ENCODE measurements at regions not wholly inside any gene's neighbourhood (a gene's known extent, or its start where the extent isn't known, plus 50 kb on each side); places are given as distances from the start of the nearest gene placed in this dataset.
A peak's percentile ranks its signal among the peaks of the same experiment; 100 is the strongest.
"Not testable (repeated sequence)": the region's sequence is repeated elsewhere in the genome, so short reads cannot be mapped to it uniquely, and the experiment has no call there.

DNA sequence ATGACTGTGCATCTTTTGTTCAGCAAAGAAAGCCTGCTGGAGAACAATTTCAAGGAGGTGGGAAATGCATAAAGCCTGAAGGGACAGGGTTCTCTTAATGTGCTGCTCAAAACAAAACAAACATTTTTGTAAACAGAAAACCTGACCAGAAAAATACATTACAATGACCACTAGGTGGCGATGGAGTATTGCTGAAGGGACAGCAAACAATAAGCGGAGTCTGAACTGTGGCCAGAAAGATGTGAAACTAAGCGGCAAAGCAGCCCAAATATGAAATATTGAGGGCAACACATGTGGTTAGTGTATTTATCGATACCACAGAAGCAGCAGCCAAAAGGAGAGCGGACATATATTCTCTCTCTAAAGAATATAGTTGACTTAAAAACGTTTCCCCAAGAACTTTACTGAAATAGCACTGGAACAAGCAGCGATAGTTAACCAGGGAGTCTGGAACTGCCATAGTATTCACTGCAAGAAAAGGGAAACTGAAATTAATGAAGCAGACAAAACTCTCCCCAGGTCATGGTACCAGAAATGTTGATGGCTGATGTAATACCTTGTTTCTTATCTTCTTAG is 1814.2 kb upstream of the DEFB115 start:
- TF ChIP-seq, protein P1, sequence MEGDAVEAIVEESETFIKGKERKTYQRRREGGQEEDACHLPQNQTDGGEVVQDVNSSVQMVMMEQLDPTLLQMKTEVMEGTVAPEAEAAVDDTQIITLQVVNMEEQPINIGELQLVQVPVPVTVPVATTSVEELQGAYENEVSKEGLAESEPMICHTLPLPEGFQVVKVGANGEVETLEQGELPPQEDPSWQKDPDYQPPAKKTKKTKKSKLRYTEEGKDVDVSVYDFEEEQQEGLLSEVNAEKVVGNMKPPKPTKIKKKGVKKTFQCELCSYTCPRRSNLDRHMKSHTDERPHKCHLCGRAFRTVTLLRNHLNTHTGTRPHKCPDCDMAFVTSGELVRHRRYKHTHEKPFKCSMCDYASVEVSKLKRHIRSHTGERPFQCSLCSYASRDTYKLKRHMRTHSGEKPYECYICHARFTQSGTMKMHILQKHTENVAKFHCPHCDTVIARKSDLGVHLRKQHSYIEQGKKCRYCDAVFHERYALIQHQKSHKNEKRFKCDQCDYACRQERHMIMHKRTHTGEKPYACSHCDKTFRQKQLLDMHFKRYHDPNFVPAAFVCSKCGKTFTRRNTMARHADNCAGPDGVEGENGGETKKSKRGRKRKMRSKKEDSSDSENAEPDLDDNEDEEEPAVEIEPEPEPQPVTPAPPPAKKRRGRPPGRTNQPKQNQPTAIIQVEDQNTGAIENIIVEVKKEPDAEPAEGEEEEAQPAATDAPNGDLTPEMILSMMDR (conservative IDR thresholded peaks at IDR 0.05; ENCODE audit: control insufficient read depth, insufficient read depth, low read depth, low read length) = peak; percentile 53
- H3K4me3 ChIP-seq (ENCODE audit: control insufficient read depth, low read depth, low read length) = not testable (repeated sequence)

DNA sequence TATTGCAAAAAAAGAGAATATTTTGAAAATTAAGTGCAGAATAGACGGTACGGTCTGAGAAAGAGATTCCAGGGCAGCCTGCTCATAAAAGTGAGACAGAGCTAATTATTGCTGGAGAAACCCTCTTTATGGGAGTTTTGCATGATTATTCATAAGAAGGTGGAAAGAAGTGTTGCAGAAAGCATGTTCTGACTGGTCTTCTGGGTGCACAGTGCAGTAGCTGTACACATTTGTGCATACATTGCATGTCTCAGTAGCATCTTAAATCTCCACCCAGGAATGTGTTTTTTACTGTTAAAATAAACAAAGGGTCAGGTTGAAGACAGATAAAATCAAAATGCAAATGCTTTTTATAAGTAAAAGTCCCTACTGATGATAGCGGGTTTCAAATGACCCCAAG is 1813.6 kb upstream of the DEFB115 start:
- TF ChIP-seq, protein P1 (conservative IDR thresholded peaks at IDR 0.05; ENCODE audit: control insufficient read depth, insufficient read depth, low read depth, low read length) = no peak
- DNase-seq (ENCODE audit: low read depth) = no peak
- no peak overlapping the region for H3K4me3 ChIP-seq (ENCODE audit: control insufficient read depth, low read depth, low read length)

More for the DNA sequence above, 1814.2 kb upstream of the DEFB115 start:
- peak; percentile 57 for DNase-seq (ENCODE audit: low read depth)

DNA sequence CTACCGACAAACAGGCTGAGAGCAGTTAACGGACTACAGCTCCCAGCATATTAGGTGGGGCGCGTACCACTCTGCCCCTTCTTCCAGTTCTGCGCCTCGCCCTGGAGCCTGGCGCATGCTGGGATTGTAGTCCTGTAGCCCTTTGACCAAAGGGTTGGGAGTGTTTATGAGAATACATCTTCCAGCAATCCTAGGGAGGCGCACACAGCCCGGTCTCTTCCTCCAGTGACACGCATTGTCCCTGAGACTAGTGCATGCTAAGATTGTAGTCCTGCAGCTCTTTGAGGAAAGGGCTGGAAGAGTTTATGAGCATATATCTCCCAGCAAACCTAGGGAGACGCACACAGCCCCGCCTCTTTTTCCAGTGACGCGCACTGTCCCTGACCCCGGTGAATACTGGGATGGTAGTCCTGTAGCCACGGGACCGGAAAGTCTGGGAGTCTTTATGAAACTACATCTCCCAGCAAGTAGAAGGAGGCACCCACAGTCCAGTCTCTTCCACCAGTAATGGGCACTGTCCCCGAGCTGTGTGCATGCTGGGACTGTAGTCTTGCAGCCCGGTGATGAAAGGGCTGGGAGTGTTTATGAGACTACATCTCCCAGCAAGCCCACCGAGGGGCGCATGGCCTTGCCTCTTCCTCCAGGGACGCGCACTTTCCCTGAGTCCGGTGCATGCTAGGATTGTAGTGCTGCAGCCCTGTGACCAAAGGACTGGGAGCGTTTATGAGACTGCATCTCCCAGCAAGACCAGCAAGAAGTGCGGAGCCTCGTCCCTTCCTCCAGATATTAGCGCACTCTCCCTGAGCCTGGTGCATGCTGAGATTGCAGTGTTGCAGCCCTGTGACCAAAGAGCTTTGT is 1812.2 kb upstream of the DEFB115 start:
- H3K4me3 ChIP-seq (ENCODE audit: control insufficient read depth, low read depth, low read length) = peak overlapping the region; percentile 28

DNA sequence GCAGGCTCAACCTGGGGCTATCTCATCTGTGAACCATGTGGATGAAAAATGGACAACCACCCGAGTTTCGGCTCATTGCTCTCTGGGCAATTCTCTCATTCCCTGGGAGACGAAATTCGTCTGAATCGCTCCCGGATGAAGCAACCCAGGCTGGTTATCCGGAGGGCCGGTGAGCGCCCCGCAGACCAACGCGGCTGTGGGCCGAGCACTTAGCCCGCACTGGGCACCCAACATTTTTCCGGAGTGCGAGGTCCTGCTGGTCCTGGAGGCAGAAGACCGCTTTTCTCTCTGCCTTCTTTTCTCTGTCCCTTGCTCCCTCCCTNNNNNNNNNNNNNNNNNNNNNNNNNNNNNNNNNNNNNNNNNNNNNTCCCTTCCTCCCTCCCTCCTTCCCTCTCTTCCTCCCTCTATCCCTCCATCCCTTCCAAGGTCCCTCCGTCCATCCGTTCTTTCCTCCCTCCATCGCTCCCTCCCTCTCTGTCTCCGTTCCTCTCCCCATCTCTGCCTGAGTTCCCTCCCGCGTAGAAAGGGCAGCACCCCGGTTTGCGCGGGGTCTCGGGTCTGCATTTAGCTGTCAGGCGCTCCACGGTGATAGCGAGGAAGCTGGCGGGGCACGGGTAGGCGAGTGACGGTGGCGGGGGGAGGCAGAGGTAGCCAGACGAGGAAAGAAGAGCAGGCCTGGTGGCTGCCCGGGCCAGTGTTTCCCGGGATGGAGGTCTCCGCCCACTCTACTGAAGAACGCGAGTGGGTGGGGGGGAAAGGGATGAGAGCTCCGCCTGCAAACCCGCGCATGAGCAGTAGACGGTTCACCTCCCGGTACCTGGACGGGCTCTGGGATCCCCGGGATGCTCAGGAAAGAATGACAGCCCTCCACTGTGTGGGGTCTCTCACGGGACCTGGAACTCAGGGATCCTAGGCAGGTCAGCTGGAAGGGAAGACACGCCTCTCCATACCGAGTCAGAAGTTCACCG is 1809.7 kb upstream of the DEFB115 start:
- not testable (repeated sequence) for H3K4me3 ChIP-seq (ENCODE audit: control insufficient read depth, low read depth, low read length); DNase-seq (ENCODE audit: low read depth)

More for the DNA sequence above, 1812.2 kb upstream of the DEFB115 start:
- DNase-seq (ENCODE audit: low read depth) = peak; percentile 72

DNA sequence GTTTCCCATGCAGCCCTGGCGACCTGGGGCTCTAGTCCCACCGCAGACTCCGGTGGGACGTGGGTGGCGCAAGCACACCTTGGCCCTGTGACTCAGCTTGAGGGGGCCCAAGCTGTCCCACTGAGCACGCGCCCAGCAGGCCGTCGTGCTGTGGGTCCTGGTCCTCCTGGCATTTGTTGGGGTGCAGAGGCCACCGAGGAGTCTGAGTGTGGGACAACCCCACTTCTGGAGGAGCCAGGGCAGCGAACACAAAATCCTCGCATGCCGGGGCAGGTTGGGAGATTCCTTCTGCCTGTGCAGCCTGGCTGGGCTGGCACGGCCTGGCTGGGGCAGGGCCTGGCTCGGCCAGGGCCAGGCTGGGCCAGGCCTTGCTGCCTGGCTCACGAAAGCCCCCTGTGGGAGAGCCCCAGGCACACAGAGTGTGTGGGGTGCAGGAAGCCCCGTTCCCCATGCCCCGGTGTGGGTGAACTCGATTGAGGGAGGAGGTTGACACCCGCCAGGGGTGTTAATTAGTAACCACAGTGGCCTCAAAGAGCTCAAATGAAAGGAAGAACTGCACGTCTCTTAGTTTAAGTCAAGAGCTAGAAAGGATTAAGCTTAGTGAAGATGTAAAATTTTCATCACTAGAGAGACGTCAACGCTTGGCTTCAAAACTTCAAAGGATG is 1808.5 kb upstream of the DEFB115 start:
- no peak overlapping the region for H3K4me3 ChIP-seq (ENCODE audit: control insufficient read depth, low read depth, low read length)
- TF ChIP-seq, protein P1 (conservative IDR thresholded peaks at IDR 0.05; ENCODE audit: control insufficient read depth, insufficient read depth, low read depth, low read length) = no peak
- no peak for DNase-seq (ENCODE audit: low read depth)

DNA sequence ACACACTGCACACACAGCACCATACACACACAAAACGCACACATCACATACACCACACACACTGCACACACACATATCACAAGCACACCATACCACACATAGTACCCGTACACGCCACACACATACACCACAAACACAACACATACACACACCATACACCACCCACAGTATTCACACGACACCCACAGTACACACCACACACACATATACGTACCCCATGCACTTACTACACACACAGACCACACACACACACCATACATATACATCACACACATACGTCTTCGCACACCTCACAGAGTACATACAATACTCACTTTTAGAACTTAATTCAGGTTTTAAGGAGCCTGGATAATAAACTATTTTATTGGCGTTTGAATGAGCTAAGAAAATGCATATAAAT is 1805.3 kb upstream of the DEFB115 start:
- TF ChIP-seq, protein P1 (conservative IDR thresholded peaks at IDR 0.05; ENCODE audit: control insufficient read depth, insufficient read depth, low read depth, low read length) = no peak
- no peak overlapping the region for H3K4me3 ChIP-seq (ENCODE audit: control insufficient read depth, low read depth, low read length)
- DNase-seq (ENCODE audit: low read depth) = no peak

DNA sequence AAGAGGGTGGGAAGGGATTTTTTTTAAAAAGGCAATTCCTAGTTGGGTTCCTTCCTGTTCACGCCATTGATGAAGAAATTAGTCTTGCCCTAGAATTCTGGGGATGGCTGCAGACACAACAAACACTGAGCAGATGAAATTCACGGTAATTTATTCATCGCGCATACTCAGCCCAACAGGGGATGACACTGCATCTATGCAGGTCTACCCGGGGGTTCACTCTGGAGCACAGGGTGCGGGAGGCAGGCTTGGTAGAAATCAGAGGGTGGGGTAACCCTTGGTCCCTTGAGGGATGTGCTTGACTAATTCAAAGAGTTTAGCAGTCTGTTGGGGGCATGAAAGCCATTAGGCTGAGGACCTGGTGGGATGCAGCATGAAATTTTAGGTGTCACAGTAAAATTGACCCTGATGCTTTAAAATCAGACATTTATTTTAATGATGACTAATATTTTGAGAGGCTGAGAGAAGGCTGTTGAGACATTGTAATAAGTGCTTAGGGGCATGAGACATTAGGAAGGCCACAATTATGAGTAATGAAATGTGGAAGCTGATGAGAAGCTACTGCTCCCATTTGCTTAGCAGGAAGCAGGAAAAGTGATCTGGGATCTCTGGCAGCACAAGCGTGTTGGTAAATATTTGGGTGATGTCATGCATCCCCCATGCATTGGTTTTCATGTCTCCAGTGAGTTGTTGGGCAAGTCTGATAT is 1800.3 kb upstream of the DEFB115 start:
- H3K4me3 ChIP-seq (ENCODE audit: control insufficient read depth, low read depth, low read length); DNase-seq (ENCODE audit: low read depth): not testable (repeated sequence)
